ENCODE measurements at regions not wholly inside any gene's neighbourhood (a gene's known extent, or its start where the extent isn't known, plus 50 kb on each side); places are given as distances from the start of the nearest gene placed in this dataset.

GRCh38 chr5:92177926-92178487 is 794.9 kb upstream of the ARRDC3 start:
- H3K4me2 ChIP-seq (ENCODE audit: low read length), result no peak overlapping the region
- no peaks in the 10 kb centered on the region for H3K4me1 ChIP-seq (ENCODE audit: control insufficient read depth, low read length)
- H3K27ac ChIP-seq (ENCODE audit: low read depth, low read length), result no peak overlapping the region
- TF ChIP-seq CTCF (IDR thresholded peaks at IDR 0.05; ENCODE audit: low read depth, low read length, poor library complexity, severe bottlenecking) (no peak), EZH2phosphoT487 (IDR thresholded peaks at IDR 0.05; ENCODE audit: borderline replicate concordance, low read length) (no peak)
- no peaks in the 10 kb centered on the region for H3F3A ChIP-seq (ENCODE audit: control insufficient read depth, insufficient read depth)
- no peaks in the 10 kb centered on the region for H3K27me3 ChIP-seq (ENCODE audit: control insufficient read depth, low read length)
- H3K9me3 ChIP-seq (ENCODE audit: control insufficient read depth, insufficient read depth, low read length), result no peaks in the 10 kb centered on the region
- H3K4me3 ChIP-seq (ENCODE audit: low read length), result no peak overlapping the region
- no peaks in the 10 kb centered on the region for H3K36me3 ChIP-seq (ENCODE audit: control insufficient read depth, low read length)
- H4K20me1 ChIP-seq (ENCODE audit: control insufficient read depth, insufficient read depth, low read depth, low read length), result no peaks in the 10 kb centered on the region
- H3K79me2 ChIP-seq (ENCODE audit: control insufficient read depth, low read length), result no peaks in the 10 kb centered on the region
- H3K9me2 ChIP-seq (replicated peaks; ENCODE audit: control insufficient read depth, low read length), result no peaks in the 10 kb centered on the region

- H3F3A ChIP-seq (ENCODE audit: control insufficient read depth, insufficient read depth), result no peaks in the 10 kb centered on the region
- no peaks in the 10 kb centered on the region for H4K20me1 ChIP-seq (ENCODE audit: control insufficient read depth, insufficient read depth, low read depth, low read length)
- no peaks in the 10 kb centered on the region for H3K36me3 ChIP-seq (ENCODE audit: control insufficient read depth, low read length)
- H3K4me3 ChIP-seq (ENCODE audit: low read length), result no peak overlapping the region
- H3K9me3 ChIP-seq (ENCODE audit: control insufficient read depth, insufficient read depth, low read length), result no peaks in the 10 kb centered on the region
- TF ChIP-seq EZH2phosphoT487 (IDR thresholded peaks at IDR 0.05; ENCODE audit: borderline replicate concordance, low read length), result no peak
- no peak for TF ChIP-seq CTCF (IDR thresholded peaks at IDR 0.05; ENCODE audit: low read depth, low read length, poor library complexity, severe bottlenecking)
- H3K79me2 ChIP-seq (ENCODE audit: control insufficient read depth, low read length), result no peaks in the 10 kb centered on the region
- H3K27me3 ChIP-seq (ENCODE audit: control insufficient read depth, low read length), result no peaks in the 10 kb centered on the region
- H3K9me2 ChIP-seq (replicated peaks; ENCODE audit: control insufficient read depth, low read length), result no peaks in the 10 kb centered on the region
- no peaks in the 10 kb centered on the region for H3K4me1 ChIP-seq (ENCODE audit: control insufficient read depth, low read length)
- H3K27ac ChIP-seq (ENCODE audit: low read depth, low read length), result no peak overlapping the region
- H3K4me2 ChIP-seq (ENCODE audit: low read length), result no peak overlapping the region
These were observed 780.8 kb upstream of the ARRDC3 start for GRCh38 chr5:92163906-92164305.

- Histone ChIP-seq H3K79me2 (ENCODE audit: control insufficient read depth, low read length) (no peaks in the 10 kb centered on the region), H4K20me1 (ENCODE audit: control insufficient read depth, insufficient read depth, low read depth, low read length) (no peaks in the 10 kb centered on the region), H3K9me2 (replicated peaks; ENCODE audit: control insufficient read depth, low read length) (no peaks in the 10 kb centered on the region), H3F3A (ENCODE audit: control insufficient read depth, insufficient read depth) (no peaks in the 10 kb centered on the region), H3K27ac (ENCODE audit: low read depth, low read length) (no peak overlapping the region), H3K4me2 (ENCODE audit: low read length) (no peak overlapping the region), H3K36me3 (ENCODE audit: control insufficient read depth, low read length) (no peaks in the 10 kb centered on the region), H3K27me3 (ENCODE audit: control insufficient read depth, low read length) (no peaks in the 10 kb centered on the region), H3K4me1 (ENCODE audit: control insufficient read depth, low read length) (no peaks in the 10 kb centered on the region), H3K4me3 (ENCODE audit: low read length) (no peak overlapping the region), H3K9me3 (ENCODE audit: control insufficient read depth, insufficient read depth, low read length) (no peaks in the 10 kb centered on the region)
- TF ChIP-seq EZH2phosphoT487 (IDR thresholded peaks at IDR 0.05; ENCODE audit: borderline replicate concordance, low read length) (no peak), CTCF (IDR thresholded peaks at IDR 0.05; ENCODE audit: low read depth, low read length, poor library complexity, severe bottlenecking) (no peak)
These were observed 764.7 kb upstream of the ARRDC3 start for GRCh38 chr5:92147798-92148197.

Measured in DOHH2 (cell line).